ENCODE measurements at regions not wholly inside any gene's neighbourhood (a gene's known extent, or its start where the extent isn't known, plus 50 kb on each side); places are given as distances from the start of the nearest gene placed in this dataset.

- DNase-seq = no peak
These were observed 190.4 kb upstream of the CCDC150 start for GRCh38 chr2:196449083-196449482.

- no peak for DNase-seq
These were observed 186.8 kb upstream of the CCDC150 start for GRCh38 chr2:196452758-196453157.

DNA sequence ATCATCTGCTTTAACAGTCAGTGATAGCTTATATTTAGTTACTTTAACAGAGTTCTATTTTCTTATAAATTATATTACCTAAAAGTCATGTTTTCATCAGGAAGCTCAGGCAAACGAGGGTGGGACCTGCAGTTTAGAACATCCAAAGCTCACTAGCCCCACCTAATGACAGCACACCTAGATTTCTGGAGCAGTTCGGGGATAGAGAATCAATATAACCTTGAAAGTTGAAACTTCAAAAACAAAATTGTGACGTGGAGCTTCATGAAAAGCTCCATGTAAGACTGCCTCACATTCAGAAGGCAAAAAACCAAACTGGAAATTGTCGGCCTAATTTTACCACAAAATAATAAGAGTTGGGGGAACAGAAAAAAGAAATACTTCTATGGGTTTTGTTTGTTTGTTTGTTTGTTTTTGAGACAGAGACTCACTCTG, 185.9 kb upstream of the CCDC150 start:
- DNase-seq = no peak

DNA sequence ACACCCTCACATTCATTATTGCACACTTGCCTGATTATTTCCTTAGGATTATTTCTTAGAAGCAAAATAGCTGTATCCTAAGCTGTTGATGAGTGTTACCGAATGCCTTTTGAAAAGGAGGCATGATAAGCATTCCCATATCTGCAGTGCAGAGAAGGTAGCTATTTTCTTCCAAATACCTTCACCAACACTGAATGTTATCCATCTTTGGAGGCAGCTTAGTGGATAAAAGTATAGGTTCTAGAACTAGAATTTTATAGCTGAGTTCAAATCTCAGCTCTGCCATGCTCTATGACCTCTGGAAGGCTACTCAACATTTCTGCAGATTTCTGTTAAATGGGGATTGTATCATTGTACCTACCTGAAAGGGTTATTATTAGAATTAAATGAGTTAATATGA, 185.0 kb upstream of the CCDC150 start:
- no peak for DNase-seq

DNA sequence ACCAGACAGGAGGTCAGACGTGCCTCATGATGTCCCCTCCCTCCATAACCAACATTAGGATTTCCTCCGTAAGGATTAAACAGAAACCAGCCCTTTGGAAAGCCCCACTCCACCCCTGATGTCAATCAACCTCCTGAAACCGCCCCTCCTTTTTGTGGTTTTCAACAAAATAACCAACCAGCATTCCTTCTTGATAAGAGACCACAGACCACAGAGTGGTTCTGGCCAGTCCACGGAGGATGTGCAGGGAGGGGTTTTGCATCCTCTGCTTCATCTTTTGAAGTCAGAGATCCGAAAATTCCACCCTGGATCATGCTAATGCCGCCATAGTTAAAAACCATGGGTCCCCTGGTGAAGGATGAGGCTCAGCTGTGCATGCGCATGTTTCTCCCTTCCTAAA, 180.0 kb upstream of the CCDC150 start:
- no peak for DNase-seq

GRCh38 chr2:196463706-196464105, 175.8 kb upstream of the CCDC150 start:
- DNase-seq = no peak

DNA sequence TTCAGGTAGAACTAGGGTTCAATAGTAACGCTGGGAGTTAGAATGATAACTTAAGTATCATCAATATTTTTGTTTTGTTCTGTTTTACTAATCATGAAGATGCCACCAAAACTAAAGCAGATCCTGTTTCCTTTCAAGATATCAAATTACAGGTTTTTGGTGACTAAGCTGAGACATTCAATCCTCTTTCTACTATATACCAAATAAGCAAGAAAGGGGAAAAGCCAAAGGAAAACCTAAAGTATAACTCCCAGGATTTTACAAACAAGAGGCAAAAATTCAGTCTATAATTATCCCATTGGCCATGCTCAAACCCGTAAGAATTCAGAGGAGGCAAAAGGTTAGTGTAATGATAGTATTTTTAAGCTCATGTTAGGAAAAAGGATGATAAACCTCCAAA, 175.2 kb upstream of the CCDC150 start:
- no peak for DNase-seq

DNA sequence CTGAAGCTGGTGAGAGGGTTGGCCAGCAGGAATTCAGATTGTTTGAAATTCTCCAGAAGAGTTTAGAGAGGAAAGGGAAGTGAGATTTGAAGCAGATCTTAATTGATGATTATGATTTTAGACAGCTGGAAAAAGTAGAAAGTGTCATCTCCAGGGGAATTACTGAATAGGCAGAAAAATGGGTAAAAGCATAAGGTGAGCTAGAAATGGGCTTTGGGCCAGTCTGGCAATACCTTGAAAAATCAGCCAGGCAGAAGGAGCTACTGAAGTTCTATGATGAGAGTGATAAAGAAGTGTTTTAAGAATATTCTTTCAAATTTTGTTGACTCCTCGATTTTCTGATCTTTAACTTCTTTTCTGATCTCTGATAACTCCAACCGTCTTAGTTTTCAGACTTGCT, 172.9 kb upstream of the CCDC150 start:
- DNase-seq = no peak

DNA sequence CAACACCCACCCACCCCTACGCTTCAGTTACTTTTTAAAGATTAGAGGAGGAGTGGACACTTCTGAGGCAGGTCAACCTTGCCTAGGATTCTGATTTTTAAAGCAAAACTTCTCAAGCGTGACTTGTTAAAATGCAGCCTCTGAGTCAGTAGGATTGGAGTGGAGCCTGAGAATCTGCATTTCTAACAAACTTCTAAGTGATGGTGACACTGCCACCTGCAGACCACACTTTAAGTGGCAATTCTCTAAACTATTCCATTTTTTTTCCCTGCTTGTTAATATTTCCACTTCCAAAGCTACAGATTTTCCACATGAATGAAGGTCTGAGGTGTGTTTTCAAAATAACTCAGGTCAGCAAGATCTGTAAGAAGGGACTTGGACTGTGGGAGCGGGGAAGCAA, 171.1 kb upstream of the CCDC150 start:
- no peak for DNase-seq

DNA sequence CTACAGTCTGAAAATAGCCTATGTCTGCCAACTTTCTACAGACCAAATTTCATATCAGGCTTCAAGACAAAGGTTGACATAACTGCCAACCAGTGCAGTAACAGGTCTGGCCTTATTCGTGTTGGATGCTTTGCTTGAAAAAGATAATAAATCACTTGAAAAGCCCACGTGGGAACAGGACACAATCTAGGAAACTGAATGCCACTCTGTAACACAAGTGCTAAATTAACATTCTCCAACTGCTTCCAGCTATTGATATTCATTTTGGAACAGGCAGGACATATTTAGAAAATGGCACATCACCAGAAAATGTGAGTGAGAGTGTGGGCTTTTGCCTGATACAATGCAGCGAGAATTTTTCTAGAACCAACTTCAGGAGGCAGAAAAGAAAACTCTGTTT, 165.9 kb upstream of the CCDC150 start:
- DNase-seq = no peak

DNA sequence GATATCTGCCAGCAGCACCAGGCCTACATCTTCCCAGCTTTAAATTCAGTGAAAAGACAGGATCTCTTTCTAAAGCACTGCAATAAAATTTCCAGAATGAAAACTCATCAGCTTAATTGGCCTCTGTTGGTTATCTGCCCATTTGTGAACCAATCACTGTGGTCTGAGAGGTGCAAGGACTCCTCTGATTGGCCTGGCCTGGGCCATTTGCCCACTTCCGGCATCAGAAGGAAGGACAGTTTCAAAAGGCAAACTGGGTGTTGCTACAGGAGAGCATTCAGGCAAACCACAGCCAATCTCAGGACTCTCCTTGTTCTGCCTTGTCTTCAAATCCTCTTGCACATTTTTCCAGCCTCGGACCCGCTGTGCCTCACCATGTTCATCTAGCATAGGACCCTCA, 163.9 kb upstream of the CCDC150 start:
- DNase-seq = no peak

GRCh38 chr2:196478588-196478987, 160.9 kb upstream of the CCDC150 start:
- no peak for DNase-seq

- DNase-seq = no peak
These were observed 160.2 kb upstream of the CCDC150 start for GRCh38 chr2:196479350-196479749.

DNA sequence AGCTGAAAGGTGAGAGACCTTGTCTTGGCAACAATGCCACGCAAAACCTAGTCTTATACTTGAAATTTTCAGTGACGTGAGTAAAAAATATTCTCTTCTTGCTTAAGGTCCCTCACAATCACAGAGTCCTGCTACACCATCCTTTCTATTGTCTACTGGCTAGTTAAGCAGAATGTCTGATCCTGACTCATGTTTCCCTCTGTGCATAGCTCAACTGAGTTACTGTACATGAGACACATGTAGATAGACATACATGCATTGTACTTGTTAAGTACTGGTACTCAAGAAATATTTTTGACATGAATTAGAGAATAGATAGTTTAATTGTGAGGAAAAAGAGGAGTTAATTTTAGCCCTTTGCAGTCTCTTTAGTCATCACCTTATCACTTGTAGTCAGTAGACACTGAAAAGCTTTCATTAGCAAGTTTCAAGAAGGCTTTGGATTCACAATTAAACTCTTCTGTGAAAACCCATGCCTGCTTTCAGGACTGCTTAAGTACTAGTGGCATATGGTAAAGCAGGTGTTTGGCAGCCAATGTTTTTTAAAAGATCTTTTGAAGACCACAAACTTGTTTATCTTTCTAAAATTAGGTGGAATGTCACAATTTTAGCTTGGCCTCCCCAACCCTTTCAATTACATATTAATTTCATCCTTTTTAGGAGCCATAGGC, 158.7 kb upstream of the CCDC150 start:
- no peak for DNase-seq

GRCh38 chr2:196481324-196481697, 158.2 kb upstream of the CCDC150 start:
- DNase-seq = no peak

- DNase-seq = no peak
These were observed 157.1 kb upstream of the CCDC150 start for GRCh38 chr2:196482119-196483065.

DNA sequence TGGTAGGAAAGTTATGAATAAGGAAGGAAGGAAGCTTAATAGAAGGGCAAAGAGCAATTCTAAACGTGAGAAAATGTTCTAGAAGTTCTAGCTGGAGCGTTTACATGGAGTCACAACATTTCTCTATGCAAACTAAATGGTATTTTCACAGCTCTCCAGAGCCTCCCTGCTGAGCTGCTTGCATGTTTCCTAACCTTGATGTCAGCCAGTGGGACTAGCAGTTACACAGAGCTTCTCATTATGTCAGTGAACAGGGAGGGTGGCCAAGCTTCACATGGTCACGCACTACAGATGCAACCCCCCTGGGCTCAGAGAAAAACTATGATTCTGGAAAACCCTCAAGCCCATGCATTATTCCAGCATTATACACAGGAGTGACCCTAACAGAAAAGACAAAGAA, 153.4 kb upstream of the CCDC150 start:
- DNase-seq = no peak

DNA sequence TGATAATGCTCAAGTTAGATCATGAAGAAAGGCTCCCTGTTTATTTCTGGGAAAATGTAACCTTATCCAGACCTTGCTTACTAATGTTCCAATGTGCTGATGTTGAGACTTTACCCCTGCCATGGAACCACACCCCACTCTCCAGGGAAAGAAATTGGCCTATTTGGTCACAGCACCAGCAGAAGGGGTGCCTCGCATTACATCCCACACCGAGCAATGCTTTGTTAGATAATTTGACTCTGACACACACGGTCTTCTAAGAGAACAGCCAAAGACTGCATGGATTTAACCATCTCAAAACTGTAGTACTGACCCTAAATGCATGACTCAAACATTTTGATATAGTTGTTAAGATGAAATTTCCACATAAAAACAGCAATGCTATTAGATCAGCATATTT, 152.1 kb upstream of the CCDC150 start:
- no peak for DNase-seq

DNA sequence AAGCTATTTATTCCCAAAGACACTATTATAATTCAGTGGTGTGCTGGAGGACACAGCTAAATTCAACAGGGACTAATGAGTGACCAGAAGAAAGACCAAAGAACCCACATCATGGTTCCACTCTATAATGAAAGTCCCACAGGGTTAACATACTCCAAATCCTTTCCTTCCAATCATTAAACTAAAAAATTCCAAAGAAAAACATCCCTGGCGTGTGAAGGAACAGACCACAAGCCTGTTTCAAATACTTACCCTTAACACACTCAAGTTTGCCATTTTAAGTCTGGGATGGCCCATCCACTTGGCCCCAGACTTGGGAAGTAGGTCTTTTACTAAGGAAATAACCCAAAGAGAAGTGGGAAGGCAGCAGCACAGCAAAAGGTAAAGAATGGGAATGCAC, 150.1 kb upstream of the CCDC150 start:
- DNase-seq = no peak

DNA sequence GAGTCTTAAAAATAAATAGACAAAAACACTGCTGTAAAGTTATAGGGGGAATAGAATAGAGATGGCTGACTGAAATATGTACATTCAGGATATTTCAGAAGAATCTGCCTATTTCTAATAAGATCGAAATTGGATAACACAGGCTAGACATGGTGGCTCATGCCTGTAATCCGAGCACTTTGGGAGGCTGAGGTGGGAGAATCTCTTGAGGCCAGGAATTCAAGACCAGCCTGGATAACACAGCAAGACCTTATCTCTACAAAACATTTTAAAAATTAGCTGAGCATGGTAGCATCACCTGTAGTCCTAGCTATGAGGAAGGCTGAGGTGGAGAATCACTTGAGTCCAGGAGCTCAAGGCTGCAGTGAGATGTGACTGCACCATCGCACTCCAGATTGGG, 146.6 kb upstream of the CCDC150 start:
- DNase-seq = no peak

GRCh38 chr2:196498962-196499361, 140.6 kb upstream of the CCDC150 start:
- no peak for DNase-seq

DNA sequence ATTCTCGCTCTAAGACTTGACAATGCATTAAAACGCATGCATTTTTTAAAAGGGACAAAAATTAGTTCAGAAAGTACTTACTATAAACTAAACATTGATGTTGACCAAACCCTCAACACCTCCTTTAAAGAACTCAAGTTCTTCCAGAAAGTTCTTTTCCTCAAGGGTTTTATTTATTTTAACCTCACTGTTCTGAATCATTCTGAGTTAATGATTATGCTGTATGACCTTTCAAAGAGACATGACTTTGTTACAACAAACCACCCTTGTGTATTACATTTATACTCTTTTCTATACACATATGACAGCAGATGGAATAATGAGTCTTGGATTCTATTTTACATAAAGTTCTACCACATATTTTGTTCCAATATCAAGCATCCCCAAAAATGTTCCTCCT, 139.8 kb upstream of the CCDC150 start:
- no peak for DNase-seq

DNA sequence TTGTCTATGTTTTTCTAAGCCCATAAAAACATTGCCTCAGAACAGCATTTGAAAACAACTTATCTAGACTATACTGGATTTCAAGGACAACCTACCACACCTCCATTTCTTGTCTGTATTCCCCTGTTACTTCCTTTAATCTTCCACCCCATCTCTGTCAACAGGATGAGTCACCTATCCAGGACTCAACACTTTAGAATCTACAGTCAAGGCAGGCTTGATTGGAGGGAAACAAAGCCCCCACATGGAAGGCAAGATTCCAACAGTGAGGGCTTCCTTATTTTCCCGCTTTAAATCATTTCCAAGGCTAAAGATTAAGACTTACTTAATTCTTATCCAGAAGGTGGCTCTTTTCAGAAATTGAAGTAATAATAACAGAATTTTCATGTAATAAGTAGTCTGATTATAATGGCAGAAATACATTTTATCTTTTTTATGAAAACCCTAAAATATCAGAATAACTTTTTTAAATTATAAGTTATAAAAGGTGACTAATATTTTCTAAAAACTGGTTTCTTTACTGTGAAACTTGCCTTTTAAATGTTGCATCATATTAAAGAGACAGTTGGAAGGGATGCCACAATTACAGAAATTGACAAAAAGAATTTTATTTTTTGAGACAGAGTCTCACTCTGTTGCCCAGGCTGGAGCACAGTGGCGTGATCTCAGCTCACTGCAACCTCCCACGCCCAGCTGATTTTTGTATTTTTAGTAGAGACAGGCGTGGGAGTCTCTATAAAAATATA, 138.7 kb upstream of the CCDC150 start:
- no peak for DNase-seq

GRCh38 chr2:196501836-196502235, 137.7 kb upstream of the CCDC150 start:
- DNase-seq = no peak

All from activated CD4-positive, CD25-positive, alpha-beta regulatory T cell (primary cell).